HG03460 (cell line): ENCODE measurements at regions not wholly inside any gene's neighbourhood (a gene's known extent, or its start where the extent isn't known, plus 50 kb on each side); places are given as distances from the start of the nearest gene placed in this dataset.
"Not testable (repeated sequence)": the region's sequence is repeated elsewhere in the genome, so short reads cannot be mapped to it uniquely, and the experiment has no call there.

Source experiments
- ATAC-seq: cut with Tn5 transposase; IDR thresholded peaks from one replicate; pipeline ENCODE4 v1.9.1; 2021; ENCODE audit not compliant: unreplicated experiment

GRCh38 chr3:72052841-72053409 lies 268.0 kb upstream of the PROK2 start:
- ATAC-seq, result no peak

GRCh38 chr3:72050771-72051170 lies 265.8 kb upstream of the PROK2 start:
- no peak for ATAC-seq

- ATAC-seq, result no peak
These were observed 265.2 kb upstream of the PROK2 start for GRCh38 chr3:72050048-72050632.

- ATAC-seq, result no peak
These were observed 264.4 kb upstream of the PROK2 start for GRCh38 chr3:72049300-72049699.

GRCh38 chr3:72048873-72049272 lies 263.9 kb upstream of the PROK2 start:
- ATAC-seq, result no peak

GRCh38 chr3:72047221-72047871 lies 262.4 kb upstream of the PROK2 start:
- ATAC-seq, result no peak

GRCh38 chr3:72044231-72044855 lies 259.4 kb upstream of the PROK2 start:
- no peak for ATAC-seq

- ATAC-seq, result no peak
These were observed 258.5 kb upstream of the PROK2 start for GRCh38 chr3:72043204-72044133.

GRCh38 chr3:72042397-72043203 lies 257.7 kb upstream of the PROK2 start:
- no peak for ATAC-seq

- ATAC-seq, result no peak
These were observed 256.6 kb upstream of the PROK2 start for GRCh38 chr3:72041511-72041910.

- no peak for ATAC-seq
These were observed 256.1 kb upstream of the PROK2 start for GRCh38 chr3:72041076-72041475.

GRCh38 chr3:72039677-72040076 lies 254.7 kb upstream of the PROK2 start:
- no peak for ATAC-seq

GRCh38 chr3:72036899-72037298 lies 252.0 kb upstream of the PROK2 start:
- ATAC-seq, result no peak

GRCh38 chr3:72035606-72036005 lies 250.7 kb upstream of the PROK2 start:
- ATAC-seq, result no peak

- ATAC-seq, result no peak
These were observed 250.0 kb upstream of the PROK2 start for GRCh38 chr3:72034986-72035385.

GRCh38 chr3:72033666-72034428 lies 248.9 kb upstream of the PROK2 start:
- no peak for ATAC-seq

- ATAC-seq, result no peak
These were observed 247.6 kb upstream of the PROK2 start for GRCh38 chr3:72032441-72033135.

- no peak for ATAC-seq
These were observed 246.6 kb upstream of the PROK2 start for GRCh38 chr3:72031581-72031980.

- ATAC-seq, result not testable (repeated sequence)
These were observed 245.3 kb upstream of the PROK2 start for GRCh38 chr3:72030296-72030695.
